SIG-M5 treated with dmso at 0.1 percent for 504 hours (cell line): ENCODE measurements at regions not wholly inside any gene's neighbourhood (a gene's known extent, or its start where the extent isn't known, plus 50 kb on each side); places are given as distances from the start of the nearest gene placed in this dataset.
A peak's percentile ranks its signal among the peaks of the same experiment; 100 is the strongest.
"Not testable (repeated sequence)": the region's sequence is repeated elsewhere in the genome, so short reads cannot be mapped to it uniquely, and the experiment has no call there.

Source experiments
- DNase-seq: peaks from one replicate; lab custom pipeline; 2025; ENCODE audit not compliant: unreplicated experiment; lab: John Stamatoyannopoulos, UW

- DNase-seq: no peak
These were observed 98.1 kb upstream of the TEX13D start for GRCh38 chrX:124234348-124234747.

DNA sequence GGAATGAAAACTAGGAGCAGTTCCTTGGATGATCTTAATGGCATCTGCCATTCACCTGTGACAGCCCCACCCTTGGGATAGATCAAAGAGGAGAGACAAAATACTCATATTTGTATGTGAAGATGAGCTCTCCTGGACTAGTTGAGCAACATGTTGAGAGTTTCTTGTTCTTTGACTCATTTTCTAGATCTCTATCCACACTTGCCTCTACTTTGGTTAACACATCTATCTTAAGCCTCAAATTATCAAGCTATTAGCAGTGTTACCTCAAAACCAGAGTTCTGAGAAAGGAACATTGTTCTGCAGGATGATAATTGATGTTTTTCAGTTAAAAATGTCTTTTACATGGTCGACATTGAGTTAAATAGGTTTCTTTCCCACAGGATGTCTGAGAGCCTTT is 94.2 kb upstream of the TEX13D start:
- DNase-seq: no peak

DNA sequence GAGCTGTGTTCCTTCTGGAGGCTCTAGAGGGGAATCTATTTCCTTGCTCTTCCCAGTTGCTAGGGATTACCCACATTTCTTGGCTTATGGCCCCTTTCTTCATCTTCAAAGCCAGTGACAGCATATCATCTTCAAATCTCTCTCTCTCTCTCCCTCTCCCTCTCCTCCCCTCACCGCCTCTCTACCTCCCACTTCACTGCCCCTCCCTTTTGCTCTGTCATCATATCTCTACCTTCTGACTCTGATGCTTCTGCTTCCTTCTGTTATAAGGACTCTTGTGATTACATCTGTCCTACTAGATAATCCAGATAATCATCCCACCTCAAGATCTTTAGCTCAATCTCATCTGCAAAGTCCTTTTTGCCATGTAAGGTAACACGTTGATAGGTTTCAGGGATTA is 93.1 kb upstream of the TEX13D start:
- DNase-seq: no peak

DNA sequence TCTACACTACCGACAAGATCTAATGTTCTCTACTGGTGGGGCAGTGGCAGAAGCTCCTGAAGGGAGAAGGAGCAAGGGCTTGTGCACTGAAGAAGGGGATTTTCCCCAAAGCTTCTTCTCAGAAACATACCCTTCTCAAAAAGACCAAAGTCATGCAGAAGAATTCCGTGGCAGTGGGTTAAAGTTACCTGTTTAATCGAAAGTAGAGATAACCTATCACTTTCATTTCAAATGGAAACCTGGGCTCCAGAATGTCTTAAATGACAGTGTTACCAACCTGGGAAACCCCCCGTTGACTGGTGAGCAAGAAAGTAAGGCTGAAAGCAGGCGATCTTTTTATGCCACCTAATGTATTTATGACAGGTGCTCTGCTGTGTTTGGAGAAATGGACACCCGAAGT is 92.5 kb upstream of the TEX13D start:
- DNase-seq: no peak

DNA sequence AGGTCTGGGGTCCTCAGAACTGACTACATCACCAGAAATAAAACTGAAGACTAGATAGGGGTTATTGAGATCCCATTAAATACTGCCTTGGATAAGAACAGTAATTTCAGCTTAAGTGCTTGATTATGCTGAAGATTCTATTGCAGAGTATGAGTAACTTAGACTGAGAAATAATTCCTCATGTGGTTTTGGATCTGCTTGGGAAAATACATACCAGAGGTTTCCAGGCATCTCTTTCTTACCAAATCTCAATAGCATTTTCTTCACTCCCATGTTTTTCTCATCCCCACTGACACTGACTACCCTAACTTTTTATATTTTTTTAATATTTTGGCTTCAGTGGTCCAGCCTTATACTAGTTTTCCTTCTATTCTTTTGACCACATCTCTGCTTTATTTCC is 92.0 kb upstream of the TEX13D start:
- no peak for DNase-seq

DNA sequence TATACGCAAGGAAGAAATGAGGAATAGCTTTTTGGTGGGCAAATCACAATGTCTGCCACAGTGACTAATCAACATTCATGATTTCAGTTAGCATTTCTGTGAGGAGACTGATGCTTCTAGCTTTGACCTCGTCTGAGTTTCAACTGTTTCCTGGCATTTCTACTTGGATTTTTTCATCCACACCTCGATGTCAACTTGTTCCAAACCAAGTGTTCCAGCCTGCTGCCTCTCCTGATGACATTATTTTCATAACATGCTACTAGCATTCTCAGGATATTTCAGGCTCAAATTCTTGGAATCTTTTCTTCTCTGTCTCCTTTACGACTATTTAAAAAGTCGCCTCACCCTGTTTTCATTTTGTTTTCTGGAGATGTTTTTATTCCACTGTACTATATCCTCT is 90.3 kb upstream of the TEX13D start:
- DNase-seq: no peak

GRCh38 chrX:124249345-124249744 is 83.1 kb upstream of the TEX13D start:
- DNase-seq: no peak

DNA sequence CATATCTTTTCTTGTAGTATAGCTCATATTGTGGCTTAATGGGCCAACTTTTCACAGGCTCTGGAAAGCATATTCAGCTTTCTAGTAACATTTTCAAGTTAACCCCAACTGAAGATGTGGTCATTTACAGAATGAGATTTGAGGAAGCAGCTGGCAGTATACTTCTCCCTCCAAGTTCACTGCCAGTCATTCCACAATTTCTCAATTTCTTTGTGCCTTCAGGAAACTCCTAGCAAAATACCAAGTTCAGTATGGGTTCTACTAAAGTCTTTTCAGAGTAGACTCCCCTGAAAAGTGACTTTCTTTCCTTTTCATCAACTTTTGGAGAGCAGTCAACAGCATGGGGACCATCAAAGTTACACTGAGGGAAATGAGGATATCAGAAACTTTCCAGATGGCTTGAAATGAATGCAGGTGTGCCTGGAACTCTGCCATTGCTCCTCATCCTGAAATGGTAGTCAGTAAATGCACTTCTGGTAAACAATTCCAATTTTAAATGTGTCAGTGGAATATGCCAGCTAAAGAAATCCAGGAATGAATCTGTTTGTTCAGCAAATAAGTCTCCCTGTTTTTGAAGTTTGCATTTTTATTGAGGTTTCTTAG is 81.5 kb upstream of the TEX13D start:
- DNase-seq: no peak

GRCh38 chrX:124254611-124255010 is 77.8 kb upstream of the TEX13D start:
- no peak for DNase-seq

GRCh38 chrX:124256216-124256615 is 76.2 kb upstream of the TEX13D start:
- DNase-seq: no peak

DNA sequence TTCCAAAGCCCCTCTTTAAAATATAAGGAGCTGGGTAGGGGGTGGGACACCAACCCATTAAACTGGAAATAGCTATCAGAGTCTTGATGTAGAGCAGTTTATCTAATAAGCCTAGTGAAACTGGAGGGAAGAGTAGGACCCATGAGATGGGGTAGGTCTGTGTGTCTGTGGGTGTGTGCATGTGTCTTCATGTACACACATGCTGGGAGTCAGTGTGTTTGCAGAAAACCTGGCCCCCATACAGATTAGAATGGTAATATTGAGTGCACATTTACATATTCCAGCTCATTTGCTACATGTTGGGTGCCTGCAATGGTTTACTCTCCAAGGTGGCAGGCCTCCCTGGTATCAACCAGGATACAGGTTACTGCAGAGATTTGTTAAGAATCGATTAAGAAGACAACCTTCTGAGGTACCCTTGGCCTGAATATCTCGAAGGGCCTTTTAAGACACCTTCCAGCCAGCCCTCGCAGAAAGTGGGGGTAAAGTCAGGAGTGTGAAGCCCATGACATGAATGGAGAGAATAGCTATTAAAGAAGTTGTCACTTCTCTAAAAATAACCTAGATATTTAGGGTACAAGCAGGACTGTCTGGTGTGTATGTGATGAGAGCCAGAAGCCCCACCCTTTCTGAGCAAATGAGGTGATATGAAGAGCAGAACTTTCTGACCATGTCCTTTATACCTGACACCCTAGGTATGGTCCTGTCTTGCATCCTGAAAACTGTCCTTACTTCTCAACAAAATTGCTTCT is 75.7 kb upstream of the TEX13D start:
- DNase-seq: no peak

- DNase-seq: peak; percentile 60
These were observed 74.3 kb upstream of the TEX13D start for GRCh38 chrX:124257924-124258702.

GRCh38 chrX:124260845-124261244 is 71.6 kb upstream of the TEX13D start:
- no peak for DNase-seq

- DNase-seq: peak; percentile 21
These were observed 68.7 kb upstream of the TEX13D start for GRCh38 chrX:124263743-124264142.

DNA sequence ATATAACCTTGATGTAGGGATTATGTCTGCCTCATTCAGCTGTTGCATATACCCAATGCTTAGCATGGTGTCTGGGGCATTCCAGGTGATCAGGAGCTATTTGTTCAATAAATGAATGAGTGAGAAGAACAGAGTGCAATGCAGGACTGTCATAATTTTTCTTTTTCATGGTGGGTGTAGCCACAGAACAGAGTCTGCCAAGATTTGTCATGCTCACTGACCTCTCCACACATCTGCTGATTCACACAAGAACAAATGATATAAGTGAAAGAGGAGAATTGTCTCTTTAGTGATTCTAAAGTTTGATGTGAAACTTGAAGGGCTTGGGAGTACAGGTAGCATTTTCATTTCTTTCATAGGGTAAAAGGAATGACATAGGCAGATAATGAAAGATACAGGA is 64.4 kb upstream of the TEX13D start:
- no peak for DNase-seq

GRCh38 chrX:124269881-124270280 is 62.6 kb upstream of the TEX13D start:
- no peak for DNase-seq

DNA sequence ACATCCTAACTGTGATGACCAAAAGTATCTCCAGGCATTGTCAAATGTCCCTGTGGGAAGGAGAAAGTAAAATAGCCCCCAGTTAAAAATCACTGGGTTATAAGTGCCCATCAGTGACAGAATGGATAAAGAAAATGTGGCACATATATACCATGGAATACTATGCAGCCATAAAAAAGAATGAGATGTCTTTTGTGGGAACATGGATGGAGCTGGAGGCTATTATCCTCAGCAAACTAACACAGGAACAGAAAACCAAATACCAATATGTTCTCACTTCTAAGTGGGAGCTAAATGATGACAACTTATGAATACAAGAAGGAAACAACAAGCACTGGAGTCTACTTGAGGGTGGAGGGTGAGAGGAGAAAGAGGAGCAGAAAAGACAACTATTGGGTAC is 60.9 kb upstream of the TEX13D start:
- not testable (repeated sequence) for DNase-seq

DNA sequence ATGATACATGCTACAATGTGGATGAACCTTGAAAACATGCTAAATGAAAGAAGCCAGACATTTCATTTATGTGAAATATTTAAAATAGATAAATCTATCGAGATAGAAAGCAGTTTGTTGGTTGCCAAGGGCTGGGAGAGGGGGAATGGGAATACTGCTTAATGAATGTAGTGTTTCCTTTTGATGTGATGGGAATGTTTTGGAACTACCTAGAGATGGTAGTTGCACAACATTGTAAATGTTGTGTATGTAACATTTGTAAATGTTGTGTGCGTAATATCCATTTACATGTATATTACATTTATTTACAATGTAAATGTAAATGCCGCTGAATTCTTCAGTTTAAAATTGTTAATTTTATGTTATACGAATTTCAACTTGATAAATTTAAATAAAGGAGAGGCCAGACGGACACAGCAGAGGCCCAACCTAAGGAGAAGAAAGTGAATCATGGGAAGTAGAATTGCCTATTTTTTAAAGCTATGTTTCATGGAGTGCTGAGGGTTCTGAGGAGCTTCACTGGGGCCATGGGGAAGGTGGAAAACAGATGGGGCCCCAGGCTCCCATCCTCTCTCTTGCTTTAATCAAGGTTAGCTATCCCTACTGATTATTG is 60.0 kb upstream of the TEX13D start:
- no peak for DNase-seq

- no peak for DNase-seq
These were observed 57.9 kb upstream of the TEX13D start for GRCh38 chrX:124274438-124275181.

DNA sequence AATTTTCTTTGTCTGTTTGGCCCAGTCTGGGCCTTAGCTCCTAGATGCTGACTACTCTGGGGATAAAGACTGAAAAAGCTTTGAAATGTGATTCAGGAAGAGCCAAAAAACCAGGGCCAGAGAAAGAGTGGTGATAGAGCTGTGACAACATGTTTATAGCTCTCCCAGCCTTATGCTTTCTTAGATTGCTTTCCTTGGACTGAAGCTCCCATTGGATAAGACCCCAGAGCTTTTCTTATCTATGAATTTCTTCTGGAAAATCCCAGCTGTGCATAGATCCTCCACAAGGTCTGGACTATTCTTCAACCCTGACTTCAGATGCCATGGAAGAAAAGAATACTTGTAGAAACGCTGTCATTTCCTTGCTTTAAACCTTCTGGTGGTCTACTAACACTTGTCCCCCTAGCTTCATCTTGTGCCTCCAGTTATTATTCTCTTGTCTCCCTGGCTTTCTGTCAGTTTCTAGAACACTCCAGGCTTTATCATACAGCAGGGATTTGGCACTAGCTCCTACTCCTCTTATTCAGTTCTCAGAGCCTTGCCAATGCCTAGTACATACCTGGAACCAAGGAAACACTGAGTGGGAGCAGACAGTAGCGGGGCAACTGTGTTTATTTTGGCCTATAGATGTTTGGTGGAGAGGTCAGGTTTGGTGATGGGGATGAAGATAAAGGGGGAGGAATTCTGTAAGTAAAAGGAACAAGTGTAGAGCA is 57.1 kb upstream of the TEX13D start:
- DNase-seq: no peak
